ENCODE measurements at regions not wholly inside any gene's neighbourhood (a gene's known extent, or its start where the extent isn't known, plus 50 kb on each side); places are given as distances from the start of the nearest gene placed in this dataset.

- FAIRE-seq (no peak), DNase-seq (ENCODE audit: low spot score) (no peak)
Observed at GRCh38 chr16:49026566-49027181, 255.0 kb downstream of the CBLN1 start.

- FAIRE-seq = no peak
- DNase-seq (ENCODE audit: low spot score) = no peak
Observed at GRCh38 chr16:49024896-49025295, 256.7 kb downstream of the CBLN1 start.

GRCh38 chr16:49024016-49024415 lies 257.6 kb downstream of the CBLN1 start:
- no peak for DNase-seq (ENCODE audit: low spot score)
- no peak for FAIRE-seq

- DNase-seq (ENCODE audit: low spot score) (peak; percentile 53), FAIRE-seq (no peak)
Observed at GRCh38 chr16:49023050-49023449, 258.6 kb downstream of the CBLN1 start.

GRCh38 chr16:49022351-49022963 lies 259.2 kb downstream of the CBLN1 start:
- no peak for DNase-seq (ENCODE audit: low spot score)
- no peak for FAIRE-seq

GRCh38 chr16:49021136-49021535 lies 260.5 kb downstream of the CBLN1 start:
- no peak for DNase-seq (ENCODE audit: low spot score)
- FAIRE-seq = no peak

GRCh38 chr16:49020436-49020835 lies 261.2 kb downstream of the CBLN1 start:
- DNase-seq (ENCODE audit: low spot score) = no peak
- FAIRE-seq = no peak

GRCh38 chr16:49019831-49020230 lies 261.8 kb downstream of the CBLN1 start:
- no peak for DNase-seq (ENCODE audit: low spot score)
- FAIRE-seq = no peak

GRCh38 chr16:49019081-49019633 lies 262.5 kb downstream of the CBLN1 start:
- FAIRE-seq = no peak
- no peak for DNase-seq (ENCODE audit: low spot score)

- DNase-seq (ENCODE audit: low spot score) (no peak), FAIRE-seq (no peak)
Observed at GRCh38 chr16:49018259-49018931, 263.2 kb downstream of the CBLN1 start.

GRCh38 chr16:49017501-49017900 lies 264.1 kb downstream of the CBLN1 start:
- DNase-seq (ENCODE audit: low spot score) (no peak), FAIRE-seq (no peak)

- FAIRE-seq (no peak), DNase-seq (ENCODE audit: low spot score) (no peak)
Observed at GRCh38 chr16:49016461-49016860, 265.2 kb downstream of the CBLN1 start.

GRCh38 chr16:49015225-49015592 lies 266.4 kb downstream of the CBLN1 start:
- no peak for DNase-seq (ENCODE audit: low spot score)
- FAIRE-seq = no peak

- FAIRE-seq = no peak
- DNase-seq (ENCODE audit: low spot score) = no peak
Observed at GRCh38 chr16:49014277-49015224, 267.1 kb downstream of the CBLN1 start.

- FAIRE-seq (no peak), DNase-seq (ENCODE audit: low spot score) (no peak)
Observed at GRCh38 chr16:49013727-49014080, 267.9 kb downstream of the CBLN1 start.

GRCh38 chr16:49012961-49013726 lies 268.5 kb downstream of the CBLN1 start:
- FAIRE-seq = no peak

GRCh38 chr16:49011901-49012300 lies 269.7 kb downstream of the CBLN1 start:
- FAIRE-seq (no peak), DNase-seq (ENCODE audit: low spot score) (no peak)

More at GRCh38 chr16:49012961-49013726, 268.5 kb downstream of the CBLN1 start:
- no peak for DNase-seq (ENCODE audit: low spot score)

- FAIRE-seq = no peak
- no peak for DNase-seq (ENCODE audit: low spot score)
Observed at GRCh38 chr16:49010879-49011278, 270.8 kb downstream of the CBLN1 start.

GRCh38 chr16:49010396-49010795 lies 271.2 kb downstream of the CBLN1 start:
- FAIRE-seq = no peak
- no peak for DNase-seq (ENCODE audit: low spot score)

- FAIRE-seq = no peak
- no peak for DNase-seq (ENCODE audit: low spot score)
Observed at GRCh38 chr16:49009204-49009603, 272.4 kb downstream of the CBLN1 start.

GRCh38 chr16:49003992-49004391 lies 277.6 kb downstream of the CBLN1 start:
- no peak for DNase-seq (ENCODE audit: low spot score)

More at GRCh38 chr16:49003992-49004391, 277.6 kb downstream of the CBLN1 start:
- no peak for FAIRE-seq

Data from RCC 7860 (cell line).